Midbrain (tissue), 1 donor: ENCODE measurements at regions not wholly inside any gene's neighbourhood (a gene's known extent, or its start where the extent isn't known, plus 50 kb on each side); places are given as distances from the start of the nearest gene placed in this dataset.

Experiments
- DNase-seq: peaks from one replicate; lab custom pipeline; 2025; lab: John Stamatoyannopoulos, UW

DNA sequence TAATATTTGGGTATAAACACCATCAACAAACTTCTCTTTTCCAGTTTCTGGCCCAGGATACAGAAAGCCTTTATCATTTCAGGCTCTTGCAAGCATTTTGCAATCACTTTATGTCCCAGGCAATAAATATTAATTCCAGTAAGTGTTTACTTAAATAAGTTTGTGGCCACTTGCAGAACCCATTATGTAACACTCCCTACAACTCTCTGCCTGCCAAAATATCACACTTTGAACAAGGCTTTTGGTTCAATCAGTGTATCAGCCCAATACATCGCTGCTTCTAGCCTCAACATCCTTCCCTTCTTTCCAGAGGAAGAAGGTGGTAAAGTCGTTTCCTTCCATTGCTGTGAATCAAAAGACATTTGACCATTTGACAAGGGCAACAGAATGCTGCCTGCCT is 203.0 kb upstream of the USP25 start:
- no peak for DNase-seq

DNA sequence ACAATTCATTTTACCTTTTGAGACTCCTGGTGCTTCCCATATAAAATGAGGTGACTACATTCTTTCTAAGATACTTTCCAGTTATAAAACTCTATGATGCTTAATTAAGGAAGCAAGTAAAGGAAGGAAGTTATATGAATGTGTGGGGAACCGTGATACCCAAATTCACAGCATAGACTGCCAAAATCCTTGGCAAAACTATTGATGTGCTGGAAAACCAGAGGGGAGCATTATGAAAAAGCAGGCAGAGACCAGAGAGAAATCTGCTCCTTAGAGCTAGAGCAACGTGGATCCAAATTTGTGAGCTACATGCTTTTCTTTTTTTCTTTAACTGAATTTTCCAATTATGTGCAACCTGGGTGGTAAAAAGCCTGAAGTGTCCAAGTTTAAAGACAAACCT is 201.4 kb upstream of the USP25 start:
- no peak for DNase-seq

DNA sequence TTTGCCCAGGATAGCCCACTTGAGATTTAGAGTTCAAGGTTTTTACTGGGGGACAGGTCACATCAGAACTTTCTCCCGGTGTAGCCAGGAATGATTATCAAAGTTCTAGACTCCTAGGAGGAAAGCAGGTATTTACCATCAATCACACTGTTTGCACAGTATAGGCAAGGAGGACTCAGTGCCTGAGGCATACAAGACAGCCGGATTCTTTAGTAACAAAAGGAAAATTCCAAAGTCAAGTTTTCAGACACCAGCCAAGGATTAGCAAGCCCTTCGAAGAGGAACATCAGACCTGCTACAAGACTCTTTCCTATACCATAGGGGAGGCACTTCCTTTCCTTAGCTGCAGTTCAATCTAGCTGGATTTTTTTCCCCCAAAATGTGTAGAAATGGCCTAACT is 197.8 kb upstream of the USP25 start:
- DNase-seq, result no peak

DNA sequence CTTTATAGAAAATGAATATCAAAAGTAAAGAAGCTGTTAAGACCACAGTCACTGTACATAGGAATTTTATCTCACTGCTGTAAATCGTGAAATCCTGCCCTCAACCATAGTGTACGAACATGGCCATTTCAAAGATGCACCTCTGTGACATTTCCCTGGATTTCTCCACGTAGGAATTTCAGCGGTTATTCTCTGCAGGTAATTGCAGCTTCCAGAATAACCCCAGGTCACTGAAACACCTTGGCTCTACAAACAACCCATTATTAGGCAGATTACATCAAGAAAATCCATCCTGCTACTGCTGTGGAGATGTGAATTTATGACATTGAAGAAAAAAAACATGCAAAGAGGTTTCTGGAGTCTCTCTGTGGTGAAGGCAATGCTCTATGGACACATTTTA is 196.2 kb upstream of the USP25 start:
- no peak for DNase-seq

DNA sequence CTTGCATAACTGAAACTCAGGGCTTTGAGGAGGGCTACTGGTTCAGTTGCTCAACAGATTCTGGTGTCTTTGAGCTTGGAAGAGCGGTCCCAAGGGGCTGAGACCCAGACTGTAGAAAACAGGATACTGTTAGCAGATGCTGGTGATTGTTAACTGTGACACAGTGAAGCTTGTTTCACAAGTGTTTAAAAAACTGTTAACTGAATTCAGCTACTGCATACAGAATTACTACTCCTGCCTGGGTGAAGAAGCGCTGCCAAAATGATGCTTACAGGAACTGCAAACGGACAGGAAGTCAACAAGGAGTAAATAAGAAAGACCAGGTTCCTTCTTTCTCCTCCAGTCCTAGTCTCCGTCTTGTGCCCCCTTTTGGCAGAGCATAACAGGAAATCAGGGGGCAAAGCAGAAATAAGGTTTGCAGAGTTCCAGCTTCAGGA is 195.3 kb upstream of the USP25 start:
- no peak for DNase-seq

DNA sequence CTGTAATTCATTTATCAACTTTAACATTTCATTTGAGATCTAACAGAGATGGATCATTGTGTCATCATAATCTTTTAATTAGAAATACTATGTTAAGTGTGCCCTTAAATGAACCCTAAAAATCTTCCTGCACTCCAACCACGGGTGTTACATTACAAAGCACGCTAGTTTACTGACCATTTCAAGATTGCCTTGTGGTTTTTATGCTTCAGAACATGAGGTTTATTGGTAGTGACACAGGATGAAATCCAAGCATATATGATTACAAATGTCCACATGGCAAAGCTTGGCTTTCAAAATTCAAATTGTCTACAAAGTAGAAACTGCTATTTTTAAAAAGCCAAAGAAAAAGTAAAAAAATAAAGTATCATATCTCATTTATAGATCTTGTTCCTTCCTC is 190.4 kb upstream of the USP25 start:
- DNase-seq, result no peak

DNA sequence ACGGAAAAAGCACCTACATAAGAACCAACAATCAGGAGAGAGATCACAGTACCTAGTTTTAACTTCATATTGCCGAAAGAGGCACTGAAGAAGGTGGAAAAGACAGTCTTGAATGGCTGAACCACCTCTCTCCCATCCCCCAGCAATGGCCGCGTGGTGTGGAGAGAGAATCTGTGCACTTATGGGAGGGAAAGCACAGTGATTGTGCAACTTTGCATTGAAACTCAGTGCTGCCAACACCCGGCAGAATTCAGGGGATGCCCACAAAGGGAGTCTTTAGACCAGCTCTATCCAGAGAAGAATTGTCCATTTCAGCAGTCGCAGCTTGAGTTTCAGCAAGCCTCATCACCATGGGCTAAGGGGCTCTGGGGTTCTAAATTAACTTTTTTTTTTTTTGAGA is 186.3 kb upstream of the USP25 start:
- DNase-seq, result no peak

DNA sequence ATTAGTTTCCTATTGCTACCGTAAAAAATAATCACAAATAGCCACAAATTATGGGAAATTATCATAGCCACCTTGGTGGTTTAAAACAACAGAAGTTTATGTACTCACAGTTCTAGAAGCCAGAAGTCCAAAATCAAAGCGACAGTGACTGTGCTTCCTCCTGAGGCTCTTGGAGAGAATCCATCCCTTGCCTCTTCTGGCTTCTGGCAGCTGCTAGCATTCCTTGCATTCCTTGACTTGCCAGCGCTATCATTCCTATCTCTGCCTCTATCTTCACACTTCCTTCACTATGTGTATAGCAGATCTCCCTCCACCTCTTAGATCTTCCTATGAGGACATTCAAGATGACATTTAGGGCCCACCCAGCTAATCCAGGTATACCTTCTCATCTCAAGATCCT is 180.1 kb upstream of the USP25 start:
- no peak for DNase-seq

DNA sequence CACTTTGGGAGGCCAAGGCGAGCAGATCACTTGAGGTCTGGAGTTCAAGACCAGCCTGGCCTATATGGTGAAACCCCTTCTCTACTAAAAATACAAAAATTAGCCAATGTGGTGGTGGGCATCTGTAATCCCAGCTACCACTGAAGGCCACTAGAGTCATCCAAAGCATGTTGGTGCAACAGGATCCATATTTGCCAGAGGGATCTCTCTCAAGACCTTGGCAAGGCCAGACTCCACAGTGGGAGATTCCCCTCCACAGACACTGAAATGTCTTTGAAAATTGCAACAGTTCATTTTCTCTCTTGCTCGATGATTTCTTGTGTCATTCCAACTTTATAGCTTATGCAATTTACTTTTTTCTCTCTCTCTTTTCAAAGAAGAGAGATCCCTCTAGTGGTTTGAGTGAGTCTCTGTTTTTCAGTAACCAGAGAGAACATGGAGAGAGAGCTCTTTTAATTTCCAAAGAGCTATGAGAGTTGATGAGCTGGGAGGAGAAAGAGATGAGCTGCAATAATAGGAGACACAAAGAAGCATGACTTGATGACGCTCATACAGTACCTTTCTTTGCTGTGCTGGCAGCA is 176.8 kb upstream of the USP25 start:
- no peak for DNase-seq

DNA sequence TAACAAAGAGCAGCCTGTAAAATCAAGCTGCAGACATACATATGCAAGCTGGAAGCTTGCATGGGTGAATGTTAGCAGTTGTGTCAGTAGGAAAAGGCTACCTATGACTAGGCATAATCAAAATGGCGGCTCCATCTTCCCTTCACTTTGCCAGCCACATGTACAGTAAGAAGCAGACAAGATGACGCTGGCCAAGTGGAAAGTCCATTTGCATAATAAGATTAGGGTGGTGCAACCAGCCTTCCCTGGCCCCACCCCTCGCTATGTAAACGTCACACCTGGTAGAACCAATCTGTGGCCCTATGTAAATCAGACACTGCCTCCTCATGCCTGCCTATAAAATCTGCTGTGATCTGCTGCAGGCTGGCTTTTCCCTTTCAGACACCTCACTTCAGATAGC is 171.9 kb upstream of the USP25 start:
- DNase-seq, result no peak

DNA sequence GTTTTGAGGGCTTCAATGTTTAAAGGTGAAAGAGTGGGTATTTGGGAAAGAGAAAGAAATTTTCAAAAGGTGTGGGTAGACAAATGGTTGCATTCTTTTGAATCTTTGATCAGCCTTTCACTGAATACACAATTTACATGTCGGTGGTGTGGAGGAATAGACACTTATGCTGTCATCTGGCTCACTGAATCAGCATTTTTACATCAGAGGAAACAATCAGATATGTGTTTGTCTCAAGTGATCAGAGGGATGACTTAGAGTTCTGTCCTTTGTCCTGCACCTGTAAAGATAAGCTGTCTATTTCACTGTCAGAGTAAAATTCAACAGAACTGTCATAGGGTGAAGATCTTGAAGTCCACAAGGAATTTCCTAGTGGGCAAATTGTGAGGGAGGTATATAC is 170.9 kb upstream of the USP25 start:
- DNase-seq, result no peak

DNA sequence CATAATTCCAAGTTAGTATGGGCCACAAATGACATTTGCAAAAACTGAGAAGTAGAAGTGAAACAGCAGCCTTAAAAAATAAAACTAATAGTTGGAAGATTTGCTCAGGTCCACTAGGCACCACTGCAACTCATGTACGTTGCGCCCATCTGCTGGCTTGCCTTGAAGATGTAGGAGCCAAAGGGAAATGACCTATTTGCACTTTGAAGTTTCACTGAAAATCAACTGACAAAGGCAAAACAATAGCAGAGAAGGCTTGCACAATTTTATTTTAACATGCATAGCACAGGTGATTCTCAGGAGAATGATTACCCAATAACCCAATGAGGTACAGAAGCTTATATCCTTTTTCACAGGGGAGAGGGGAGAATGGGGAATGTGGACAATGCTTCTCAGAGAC is 170.1 kb upstream of the USP25 start:
- no peak for DNase-seq

DNA sequence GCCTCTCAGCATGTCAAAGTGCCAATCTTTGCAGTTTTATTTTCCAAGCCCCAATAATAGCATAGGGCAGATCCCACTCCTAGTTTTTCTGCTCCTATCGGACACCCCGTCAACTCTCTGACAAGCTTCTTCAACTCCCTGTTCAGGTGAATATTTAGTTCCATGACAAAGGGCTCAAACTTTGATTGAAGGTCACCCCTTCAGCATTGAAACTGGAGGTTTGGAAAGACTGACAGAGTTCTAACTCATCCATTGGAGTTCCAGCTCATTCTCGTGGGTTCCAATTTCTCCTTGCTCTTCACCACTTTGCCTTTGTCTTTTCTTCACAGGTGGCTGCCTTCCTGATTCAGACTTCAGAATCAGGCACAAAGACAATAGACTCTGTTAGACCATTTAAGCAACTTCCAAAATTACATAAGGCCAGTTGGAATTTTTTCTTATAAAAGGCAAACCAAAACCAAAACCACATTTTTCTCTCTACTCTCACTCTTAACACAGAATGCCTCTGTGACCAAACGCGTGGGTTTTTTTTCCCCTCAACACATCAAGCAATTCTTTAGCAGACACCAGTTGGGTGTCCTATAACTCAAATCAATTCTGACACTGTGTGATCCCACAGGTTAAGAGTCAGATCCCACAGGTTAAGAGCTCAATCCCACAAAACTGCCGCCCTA is 169.3 kb upstream of the USP25 start:
- no peak for DNase-seq

DNA sequence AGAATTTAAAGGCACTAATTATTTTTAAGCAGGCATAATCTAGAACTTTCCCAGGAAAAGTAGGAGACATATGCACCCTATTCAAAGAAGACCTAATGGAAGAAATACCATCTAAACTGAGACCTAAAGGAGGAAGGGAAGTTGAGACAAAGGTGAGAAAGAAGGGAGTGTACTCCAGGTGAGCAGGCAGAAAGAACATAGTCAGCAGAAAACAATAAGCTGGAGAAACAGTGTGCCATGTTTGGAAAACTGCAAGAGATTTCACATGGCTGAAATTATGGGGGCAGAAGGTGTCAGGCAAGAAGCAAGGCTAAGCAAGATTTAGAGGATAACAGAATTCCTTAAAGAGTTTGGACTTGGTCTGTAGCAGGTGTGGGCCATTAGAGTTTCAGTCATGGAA is 167.0 kb upstream of the USP25 start:
- no peak for DNase-seq

DNA sequence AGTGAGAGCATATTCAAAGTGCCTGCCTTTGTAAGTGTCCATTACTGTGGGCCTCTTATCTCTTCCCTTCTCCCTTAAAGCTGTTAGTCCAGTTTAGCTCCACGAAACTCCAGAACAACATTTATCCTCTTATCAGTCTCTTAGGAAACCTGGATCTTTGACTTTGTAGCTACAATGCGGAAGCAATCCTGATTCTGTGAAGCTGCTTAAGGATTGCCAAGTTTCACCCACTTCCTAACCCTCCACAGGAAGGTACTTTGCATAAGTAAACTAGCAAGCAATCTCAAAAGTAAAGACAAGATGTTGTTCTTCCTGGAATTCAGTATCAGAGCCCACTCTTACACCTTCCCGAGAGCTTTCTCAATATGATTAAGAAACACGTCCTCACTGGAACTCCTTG is 164.9 kb upstream of the USP25 start:
- no peak for DNase-seq

DNA sequence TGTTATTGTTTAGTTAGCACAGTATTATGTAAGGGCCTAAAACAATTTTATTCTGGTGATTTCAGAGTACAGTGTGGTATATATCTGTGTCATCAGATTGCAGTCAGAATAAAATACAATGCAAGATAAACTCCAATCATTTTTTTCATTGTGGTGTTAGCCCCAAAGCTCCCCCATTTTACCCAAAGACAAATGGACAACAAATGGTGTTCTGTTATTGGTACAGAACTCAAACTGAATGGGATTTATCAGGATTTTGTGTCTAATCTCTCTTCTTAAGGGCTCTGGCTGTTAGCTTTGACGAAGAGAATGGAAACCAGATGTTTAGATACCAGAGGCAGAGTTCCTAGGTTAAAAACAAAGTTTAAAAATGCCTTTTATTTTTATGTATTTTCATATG is 163.1 kb upstream of the USP25 start:
- DNase-seq, result no peak

DNA sequence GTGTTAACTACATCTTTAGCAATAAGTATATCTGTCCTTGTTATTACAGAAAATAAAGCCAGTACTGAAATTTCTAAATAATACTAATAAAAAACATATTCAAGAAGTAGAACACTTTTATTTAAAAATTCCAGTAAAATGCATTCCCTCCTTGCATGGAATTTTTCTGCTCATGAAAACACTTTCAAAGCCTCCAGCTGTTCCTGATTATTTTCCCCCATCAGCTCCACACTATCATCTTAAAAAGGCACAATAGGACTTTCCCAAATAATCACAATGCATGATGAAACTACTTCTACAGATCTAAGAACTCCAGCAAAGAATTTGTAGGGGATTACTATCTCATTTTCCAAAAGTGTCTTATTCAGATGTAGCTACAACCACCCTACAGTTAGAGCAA is 162.6 kb upstream of the USP25 start:
- no peak for DNase-seq

DNA sequence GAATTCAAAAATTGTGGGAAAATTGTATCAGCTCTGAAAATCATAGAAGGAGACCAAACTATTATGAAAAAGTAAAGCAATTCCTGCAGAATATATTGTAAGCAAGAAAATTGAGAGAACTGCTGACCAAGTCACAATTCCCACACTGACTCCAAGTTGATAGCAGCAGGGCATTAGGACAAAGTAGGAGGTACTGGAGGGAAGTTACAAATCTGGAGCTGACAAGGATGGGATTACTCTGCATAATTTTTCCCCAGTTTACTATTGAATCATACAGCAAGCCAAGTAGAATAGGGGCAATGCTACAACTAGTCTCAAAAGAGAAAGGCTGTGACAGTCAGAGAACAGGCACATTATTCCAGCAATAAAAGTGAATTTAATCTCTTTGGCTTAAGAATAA is 161.3 kb upstream of the USP25 start:
- DNase-seq, result no peak

DNA sequence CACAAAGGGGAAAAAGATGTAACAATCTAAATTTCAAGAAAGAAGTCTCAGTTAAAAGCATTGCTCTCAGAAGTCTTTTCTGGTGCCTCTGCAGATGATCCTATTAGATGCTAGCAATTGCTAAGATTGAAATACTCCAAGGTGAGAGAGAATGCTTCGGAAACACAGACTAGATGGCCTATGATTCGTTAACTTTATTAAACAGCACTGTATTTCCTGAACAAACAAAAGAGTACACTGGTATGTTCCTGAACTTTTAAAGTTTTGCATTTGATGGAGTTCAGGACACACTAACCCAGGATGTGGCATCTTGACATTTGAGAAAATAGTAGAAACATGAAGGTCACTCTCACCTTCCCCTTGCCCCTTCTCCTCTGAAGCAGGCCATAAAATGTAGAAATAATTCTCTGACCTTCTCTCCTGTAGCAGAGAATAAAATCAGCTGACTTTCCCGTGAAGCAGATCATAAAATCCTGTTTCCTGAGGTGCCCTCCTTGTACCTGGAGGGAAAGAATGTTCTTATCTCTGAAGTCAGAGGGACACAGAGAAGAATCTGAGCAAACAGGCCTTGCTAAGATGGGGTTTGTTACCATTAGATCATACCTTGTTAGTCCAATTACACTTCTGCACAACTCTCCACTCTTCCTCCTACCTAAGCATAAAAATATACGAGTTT is 142.9 kb upstream of the USP25 start:
- no peak for DNase-seq

DNA sequence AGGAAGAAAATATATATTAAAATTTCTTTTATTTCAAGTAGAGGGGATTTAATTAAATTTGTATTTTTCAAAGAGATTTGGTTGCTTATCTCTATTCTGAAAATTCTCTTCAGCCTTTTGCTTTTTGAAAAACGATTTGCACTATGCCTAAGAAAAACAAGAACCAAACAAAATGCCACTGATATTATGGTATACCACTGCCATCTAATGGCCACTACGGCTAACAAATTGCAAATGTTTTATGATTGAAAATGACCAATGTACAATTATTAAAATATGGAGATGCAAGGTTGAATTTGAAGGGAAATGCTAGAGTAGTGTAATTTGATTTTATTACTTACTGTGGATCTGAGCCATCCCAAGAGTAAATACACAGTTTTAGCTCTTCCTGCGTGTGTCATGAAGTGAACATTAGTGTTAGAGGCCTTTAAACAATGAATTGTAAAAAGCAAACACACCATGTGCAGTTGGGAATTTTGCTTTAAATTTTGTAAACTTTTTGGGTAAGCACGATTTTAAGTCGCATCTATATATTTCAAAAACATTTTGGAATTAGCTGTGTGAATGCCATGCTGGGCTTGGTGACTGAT is 137.4 kb upstream of the USP25 start:
- DNase-seq, result peak; percentile 64

DNA sequence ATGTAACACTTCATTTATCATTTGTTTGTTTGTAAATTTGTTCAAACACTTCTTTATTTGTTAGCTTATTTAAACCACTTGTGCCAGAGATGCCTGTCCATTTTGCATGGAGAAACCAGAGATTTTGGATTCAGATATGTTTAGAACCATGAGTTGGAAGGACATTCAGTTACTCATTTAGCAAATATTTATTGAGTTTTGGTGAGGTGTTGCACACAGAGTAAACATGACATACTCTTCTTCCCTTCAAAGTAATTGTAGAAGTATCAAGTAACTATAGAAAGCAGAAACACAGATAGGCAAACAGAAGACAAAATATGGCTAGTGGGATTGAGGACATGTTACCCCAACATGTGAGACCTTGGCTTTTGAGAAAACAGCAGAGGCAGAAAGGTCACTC is 136.8 kb upstream of the USP25 start:
- no peak for DNase-seq

DNA sequence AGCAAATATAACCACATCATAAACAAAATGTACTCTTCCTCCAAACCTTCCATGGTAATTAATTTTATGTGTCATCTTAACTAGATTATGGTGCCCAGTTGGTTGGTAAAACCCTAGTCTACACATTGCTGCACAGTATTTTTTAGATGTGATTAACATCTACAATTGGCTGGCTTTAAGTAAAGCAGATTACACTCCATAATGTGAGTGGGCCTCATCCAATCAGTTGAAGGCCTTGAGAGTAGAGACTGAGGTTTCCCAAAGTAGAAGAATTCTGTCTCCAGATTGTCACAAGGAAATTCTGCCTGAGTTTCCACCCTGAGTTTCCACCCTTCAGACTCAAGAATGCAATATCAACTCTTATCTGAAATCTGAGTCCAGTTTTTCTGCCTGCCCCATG is 128.4 kb upstream of the USP25 start:
- no peak for DNase-seq

DNA sequence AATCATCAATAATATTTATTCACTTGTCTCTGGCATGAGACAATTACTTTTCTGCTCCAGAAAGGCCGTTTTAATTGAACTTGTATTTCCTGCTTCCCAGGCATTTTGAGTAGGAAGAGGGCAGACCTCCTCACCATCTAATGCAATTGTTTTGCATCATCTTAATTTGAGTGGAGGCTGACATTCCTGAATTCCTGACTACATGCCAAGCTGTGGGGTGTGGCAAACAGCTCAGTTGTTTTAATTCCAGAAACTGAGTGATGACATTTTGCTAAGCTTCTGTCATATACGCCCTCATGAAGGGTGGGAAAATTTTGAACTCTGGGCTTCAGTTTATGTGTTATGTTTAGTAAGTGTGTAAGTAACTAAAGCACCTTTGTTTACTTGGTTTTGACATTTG is 125.4 kb upstream of the USP25 start:
- DNase-seq, result no peak
